HG02798 (cell line): ENCODE measurements at regions not wholly inside any gene's neighbourhood (a gene's known extent, or its start where the extent isn't known, plus 50 kb on each side); places are given as distances from the start of the nearest gene placed in this dataset.

ENCODE experiments used
- ATAC-seq: cut with Tn5 transposase; IDR thresholded peaks from one replicate; pipeline ENCODE4 v1.9.1; 2021; ENCODE audit warnings: mild to moderate bottlenecking; ENCODE audit not compliant: unreplicated experiment, poor library complexity

- ATAC-seq = no peak
These were observed 52.5 kb upstream of the C11orf58 start for GRCh38 chr11:16685914-16686313.

GRCh38 chr11:16678466-16679116 lies 59.9 kb upstream of the C11orf58 start:
- ATAC-seq = no peak

DNA sequence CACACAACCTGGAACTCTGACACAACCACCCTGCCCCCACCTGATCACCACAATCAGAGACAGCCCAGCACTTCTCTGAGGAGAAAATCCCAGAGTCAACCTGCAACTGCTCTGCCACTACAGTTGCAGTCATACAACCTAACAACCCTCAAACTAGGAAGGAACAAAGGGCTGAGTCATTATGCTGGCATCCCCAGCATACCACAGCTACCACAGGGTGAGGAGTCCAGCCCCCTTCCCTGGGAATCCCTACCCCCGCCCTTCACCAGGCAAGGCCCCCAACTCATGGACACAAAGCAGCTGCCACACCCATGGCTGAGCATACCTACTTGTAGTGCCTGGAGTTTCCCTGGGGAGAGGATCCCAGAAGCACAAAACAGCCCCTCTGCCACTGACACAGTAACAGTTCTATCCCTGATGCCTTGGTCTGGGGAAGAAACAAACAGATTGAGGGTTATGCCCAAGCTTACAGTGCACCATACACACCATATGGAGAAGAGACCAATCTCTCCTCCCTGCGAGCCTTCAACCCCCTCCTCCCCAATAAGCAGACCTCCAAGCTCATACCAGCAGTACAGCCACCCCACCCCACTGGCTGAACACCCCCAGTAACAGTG lies 68.5 kb upstream of the C11orf58 start:
- no peak for ATAC-seq

DNA sequence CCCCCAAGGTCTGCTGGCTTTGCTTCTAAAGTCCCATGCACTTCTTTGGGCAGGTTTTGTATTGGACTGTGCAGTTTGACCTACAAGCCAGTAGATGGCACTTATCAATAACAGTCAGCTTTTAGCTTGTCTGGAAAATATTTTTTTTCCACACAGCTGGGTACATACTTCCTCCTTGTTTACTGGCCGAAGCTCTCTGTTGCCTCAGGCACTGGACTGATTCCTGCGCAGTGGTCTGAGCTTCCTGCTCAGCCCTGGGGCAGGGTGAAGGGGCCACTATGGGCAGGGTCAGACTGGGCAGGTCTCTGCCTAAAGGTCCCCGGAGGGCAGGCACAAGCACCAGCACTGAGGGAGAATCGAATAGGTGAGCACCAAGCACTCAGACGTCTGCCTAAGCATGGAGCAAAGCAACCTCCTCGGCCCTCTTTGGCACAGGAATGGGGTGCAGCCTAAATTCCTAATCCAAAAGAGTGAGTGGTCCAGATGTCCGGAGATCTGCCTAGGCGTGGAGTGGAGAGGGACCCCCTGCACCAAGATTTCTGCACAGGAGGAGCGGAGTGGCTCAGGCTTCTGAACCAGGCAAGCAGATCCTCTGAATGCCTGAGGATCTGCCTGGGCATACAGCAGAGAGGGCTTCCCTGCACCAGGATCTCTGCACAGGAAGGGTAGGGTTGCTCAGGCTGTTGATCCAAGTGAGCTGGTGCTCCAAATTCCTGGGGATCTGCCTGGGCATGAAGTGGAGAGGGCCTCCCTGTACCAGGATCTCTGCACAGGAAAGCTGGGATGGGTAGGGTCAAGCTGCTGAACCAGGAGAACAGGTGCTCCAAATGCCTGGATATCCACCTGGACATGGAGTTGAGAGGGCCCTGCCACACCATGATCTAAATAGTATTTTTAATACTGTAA lies 105.9 kb upstream of the C11orf58 start:
- ATAC-seq = peak; percentile 47

- no peak for ATAC-seq
These were observed 107.8 kb upstream of the C11orf58 start for GRCh38 chr11:16630651-16631050.

- no peak for ATAC-seq
These were observed 120.0 kb upstream of the C11orf58 start for GRCh38 chr11:16618431-16618830.

- no peak for ATAC-seq
These were observed 123.0 kb upstream of the C11orf58 start for GRCh38 chr11:16615480-16615879.

- ATAC-seq = peak; percentile 100
These were observed 124.7 kb upstream of the C11orf58 start for GRCh38 chr11:16613512-16614381.

DNA sequence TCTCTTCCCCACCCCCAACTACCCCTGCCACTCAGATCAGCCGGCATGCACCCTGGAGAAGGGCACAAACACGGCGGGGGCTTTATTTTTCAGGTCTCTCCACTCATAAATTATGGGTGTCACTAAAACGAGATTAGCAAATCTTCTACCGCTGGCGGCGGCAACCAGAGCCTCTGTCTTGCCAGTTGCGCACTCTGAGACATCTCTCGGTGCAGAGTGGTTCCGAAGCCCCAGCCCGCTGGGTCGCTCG lies 125.3 kb upstream of the C11orf58 start:
- ATAC-seq = no peak

DNA sequence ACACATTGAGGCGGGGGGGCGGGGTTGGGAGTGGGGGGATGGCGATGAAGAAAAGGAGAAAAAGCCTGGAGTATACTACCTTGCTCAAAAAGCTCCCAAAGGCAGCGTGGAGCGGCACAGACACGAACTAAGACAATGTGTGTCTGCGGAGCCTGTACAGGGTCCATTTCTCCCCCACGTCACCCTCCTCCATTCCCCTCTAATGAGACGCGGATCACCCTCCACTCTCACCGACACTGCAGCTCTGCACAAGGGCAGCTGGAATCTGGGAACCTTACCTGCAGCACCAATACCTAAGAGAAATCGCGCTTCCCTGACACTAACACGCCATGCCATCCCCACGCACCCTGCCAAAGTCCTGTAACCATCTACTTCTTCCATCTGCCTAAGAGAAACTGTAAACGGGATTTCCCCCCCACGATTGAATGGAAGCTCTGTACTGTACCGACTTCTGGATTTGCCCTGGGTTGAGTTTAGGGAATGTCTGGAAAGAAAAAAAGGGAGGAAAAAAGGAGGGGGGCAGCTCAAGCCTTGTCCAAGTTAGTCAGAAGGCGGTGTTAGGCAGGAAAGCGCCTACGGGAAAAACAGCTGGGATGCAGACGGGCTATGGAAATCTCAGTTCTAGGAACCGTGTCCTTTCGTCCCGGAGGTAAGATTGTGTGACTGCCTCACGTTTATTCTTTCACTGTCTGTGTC lies 125.7 kb upstream of the C11orf58 start:
- no peak for ATAC-seq

- ATAC-seq = no peak
These were observed 126.4 kb upstream of the C11orf58 start for GRCh38 chr11:16611926-16612565.

- no peak for ATAC-seq
These were observed 127.0 kb upstream of the C11orf58 start for GRCh38 chr11:16611401-16611921.

DNA sequence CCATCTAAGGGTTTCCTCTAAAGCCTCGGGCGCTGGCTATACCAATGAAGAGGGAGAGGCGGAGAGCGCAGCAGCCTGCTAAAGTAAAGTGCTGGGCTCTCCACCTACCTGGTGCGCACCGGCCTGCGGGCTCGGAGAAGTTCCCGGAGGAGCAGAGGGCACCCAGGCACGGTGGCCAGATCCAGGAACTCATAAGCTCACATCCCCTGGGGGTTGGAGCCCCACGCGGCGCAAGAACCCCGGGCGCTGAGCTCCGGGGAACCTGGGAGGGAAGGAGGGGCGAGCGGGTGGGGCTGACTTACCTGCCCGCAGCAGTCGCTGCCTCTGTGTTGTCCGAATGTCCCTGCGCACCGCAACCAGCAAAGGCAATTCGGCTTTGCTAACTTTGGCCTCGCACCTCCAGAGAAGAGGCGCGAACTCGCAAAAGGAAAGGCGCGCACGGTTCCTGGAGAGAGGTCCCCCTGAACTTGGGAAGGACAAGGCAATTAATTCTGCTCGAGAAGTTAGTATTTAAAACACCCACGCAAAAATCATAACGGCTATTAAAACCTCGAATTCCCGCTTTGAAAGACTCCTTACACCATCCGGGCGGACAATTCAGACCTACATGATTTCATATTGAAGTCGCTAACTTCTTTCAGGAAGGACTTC lies 127.6 kb upstream of the C11orf58 start:
- no peak for ATAC-seq

- ATAC-seq = no peak
These were observed 128.2 kb upstream of the C11orf58 start for GRCh38 chr11:16610213-16610737.

DNA sequence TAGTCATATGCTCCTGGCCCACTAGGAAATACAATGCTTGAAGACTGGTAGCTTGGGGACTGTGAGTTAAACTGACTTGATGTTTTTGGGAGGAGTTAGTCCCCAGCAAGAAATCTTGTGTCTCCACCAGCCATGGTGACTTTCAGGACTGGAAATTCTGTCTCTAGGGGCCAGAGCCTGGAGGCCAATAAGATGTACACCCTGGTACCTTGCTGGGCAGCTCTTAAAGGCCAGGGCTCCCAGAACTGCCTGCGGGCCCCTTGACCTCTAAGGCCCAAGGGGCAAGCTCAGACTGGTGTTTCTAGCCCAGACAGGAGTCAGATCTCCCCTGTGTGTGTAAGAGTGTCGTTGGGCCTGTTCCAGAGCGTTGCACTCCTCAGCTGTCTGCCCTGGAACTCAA lies 128.7 kb upstream of the C11orf58 start:
- ATAC-seq = no peak

DNA sequence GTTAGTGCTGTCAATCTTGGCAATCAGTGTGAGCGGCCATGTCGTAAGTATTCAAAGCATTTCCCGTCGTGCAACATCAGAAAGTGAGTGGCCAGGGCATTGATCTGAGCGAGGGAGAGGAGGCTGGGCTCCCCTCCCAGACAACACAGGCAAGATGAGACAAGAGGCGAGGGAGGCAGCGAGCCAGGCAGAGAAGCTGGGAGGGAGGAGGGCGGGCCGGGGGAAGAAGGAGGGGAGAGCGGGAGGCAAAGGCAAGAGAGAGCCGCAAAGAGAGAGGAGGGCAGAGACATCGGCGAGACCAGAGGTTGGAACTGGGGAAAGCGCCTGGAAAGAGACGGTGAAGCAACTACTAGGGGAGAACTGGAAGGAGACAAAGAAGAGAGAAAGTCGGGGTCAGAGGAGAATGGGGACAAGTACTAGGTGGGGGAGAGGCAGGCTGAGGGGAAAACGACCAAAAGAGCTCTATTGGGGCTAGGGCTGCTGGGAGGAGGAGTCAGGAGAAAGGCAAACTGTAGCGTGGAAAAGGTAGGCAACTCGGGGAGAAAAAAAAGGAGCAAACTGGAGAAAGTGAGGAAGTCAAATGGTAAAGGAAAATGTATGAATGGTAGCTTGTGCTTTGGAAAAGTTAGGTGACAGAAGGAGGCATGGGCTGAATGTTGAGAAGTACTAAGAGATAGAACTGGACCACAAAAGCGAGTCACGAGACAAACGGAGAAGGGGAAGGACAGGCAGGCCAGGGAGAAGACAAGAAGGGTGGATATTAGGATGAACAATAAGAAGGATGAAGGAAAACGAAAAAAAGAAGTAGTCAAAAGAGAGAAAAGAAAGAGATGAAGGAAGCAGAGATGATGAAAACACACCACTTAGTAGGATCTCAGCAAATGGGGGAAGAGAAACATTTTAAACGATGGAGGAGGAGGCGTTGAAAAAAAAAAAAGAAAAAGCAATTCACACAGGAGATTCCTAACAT lies 130.5 kb upstream of the C11orf58 start:
- ATAC-seq = no peak
